Common myeloid progenitor, CD34-positive (primary cell): ENCODE measurements at regions not wholly inside any gene's neighbourhood (a gene's known extent, or its start where the extent isn't known, plus 50 kb on each side); places are given as distances from the start of the nearest gene placed in this dataset.

ENCODE experiments used
- CTCF ChIA-PET: fragments of 350-600 bp; sonication (Branson Sonifier 250); formaldehyde crosslinking; loops from one replicate; lab custom pipeline; 2021; ENCODE audit warnings: antibody characterized with exemption; lab: Charles Lee
- POLR2A ChIA-PET: fragments of 350-600 bp; sonication (Branson Sonifier 250); formaldehyde crosslinking; loops from one replicate; lab custom pipeline; 2021; ENCODE audit warnings: antibody characterized with exemption; lab: Charles Lee
- DNase-seq, 3 donors: peaks; one replicate each; pipeline versions ENCODE4 v3.0.0 to v3.0.0-alpha.2; 2013
- H3K27ac ChIP-seq, 2 experiments: 1 replicate in 1 of 2; 2 replicates in 1 of 2; pipeline ENCODE4 v1.7.0; 2013; ENCODE audit warnings: inconsistent platforms in 2 of 2, low read length in 2 of 2, mild to moderate bottlenecking in 2 of 2, low read depth in 1 of 2, moderate library complexity in 1 of 2; ENCODE audit not compliant: severe bottlenecking in 2 of 2, insufficient read depth in 1 of 2, poor library complexity in 1 of 2
- H3K27me3 ChIP-seq, 5 experiments: replicated peaks in 2 of 5; 1 replicate in 3 of 5; 2 replicates in 2 of 5; pipeline versions ENCODE4 v1.6.1 to v1.7.0; 2013; ENCODE audit warnings: low read length in 4 of 5, mild to moderate bottlenecking in 2 of 5, moderate library complexity in 2 of 5, inconsistent platforms in 1 of 5; ENCODE audit not compliant: insufficient read depth in 5 of 5, control insufficient read depth in 4 of 5
- H3K36me3 ChIP-seq, 4 experiments: 1 replicate in 2 of 4; 2 replicates in 2 of 4; pipeline versions ENCODE4 v1.6.1 to v1.7.0; 2013; ENCODE audit warnings: low read length in 3 of 4, control low read depth in 1 of 4, mild to moderate bottlenecking in 1 of 4; ENCODE audit not compliant: control insufficient read depth in 4 of 4, insufficient read depth in 4 of 4
- H3K4me1 ChIP-seq, 4 experiments: 1 replicate in 3 of 4; 2 replicates in 1 of 4; pipeline versions ENCODE4 v1.6.1 to v1.7.1; 2013; ENCODE audit warnings: low read length in 3 of 4, mild to moderate bottlenecking in 3 of 4, control low read depth in 1 of 4, inconsistent platforms in 1 of 4, moderate library complexity in 1 of 4; ENCODE audit not compliant: control insufficient read depth in 4 of 4, insufficient read depth in 4 of 4; ENCODE audit errors: control extremely low read depth in 1 of 4
- H3K4me3 ChIP-seq, 7 experiments: 1 replicate in 4 of 7; 2 replicates in 3 of 7; pipeline versions ENCODE4 v1.5.1 to v1.7.0; 2013; ENCODE audit warnings: mild to moderate bottlenecking in 7 of 7, low read length in 6 of 7, moderate library complexity in 6 of 7, inconsistent platforms in 2 of 7, low read depth in 2 of 7, control low read depth in 1 of 7; ENCODE audit not compliant: insufficient read depth in 4 of 7, control insufficient read depth in 1 of 7; ENCODE audit errors: extremely low read depth in 1 of 7
- H3K9me3 ChIP-seq, 5 experiments: 1 replicate in 4 of 5; 2 replicates in 1 of 5; pipeline versions ENCODE4 v1.6.1 to v1.7.1; 2013; ENCODE audit warnings: low read length in 4 of 5, mild to moderate bottlenecking in 2 of 5, inconsistent platforms in 1 of 5, low read depth in 1 of 5, moderate library complexity in 1 of 5; ENCODE audit not compliant: control insufficient read depth in 4 of 5, insufficient read depth in 2 of 5; ENCODE audit errors: control extremely low read depth in 1 of 5
- WGBS: methylation state at CpG from one replicate; pipeline ENCODE4 v1.1.5; 2013; ENCODE audit not compliant: insufficient coverage; 5-methylcytosine and 5-hydroxymethylcytosine counted together

DNA sequence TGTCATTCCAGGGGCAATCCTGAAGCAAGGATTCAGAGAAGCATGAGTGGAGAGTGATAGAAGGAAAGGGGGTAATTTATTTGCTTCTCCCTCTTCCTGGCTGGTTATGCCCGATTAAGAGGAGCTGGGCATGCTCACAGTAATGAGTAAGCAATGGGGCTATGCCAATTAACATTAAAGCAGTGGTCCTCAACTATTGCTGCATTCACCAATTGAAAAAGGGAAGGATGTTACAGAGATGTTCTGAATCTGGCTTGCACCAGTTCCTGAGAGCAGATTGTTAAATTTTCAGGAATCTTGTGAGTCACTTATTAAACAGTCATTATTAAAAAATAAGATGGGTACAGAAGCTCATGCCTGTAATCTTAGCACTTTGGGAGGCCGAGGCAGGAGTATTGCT, 85.9 kb upstream of the ZBTB20 start:
- Histone ChIP-seq H3K27me3 (no peaks in the 10 kb centered on the region), H3K9me3 (no peaks in the 10 kb centered on the region), H3K4me1 (no peaks in the 10 kb centered on the region), H3K4me3 (no peak overlapping the region), H3K36me3 (no peaks in the 10 kb centered on the region), H3K27ac (no peak overlapping the region)
- no peak for DNase-seq
- WGBS, result no CpG with 5 or more reads among the region's 2 CpGs
- ChIA-PET POLR2A (no interaction called here), CTCF (interaction anchor here (1.1 kb wide), 1 partner anchor 174 kb away, joined by 3 read pairs; no protein-coding TSS in a partner anchor)

DNA sequence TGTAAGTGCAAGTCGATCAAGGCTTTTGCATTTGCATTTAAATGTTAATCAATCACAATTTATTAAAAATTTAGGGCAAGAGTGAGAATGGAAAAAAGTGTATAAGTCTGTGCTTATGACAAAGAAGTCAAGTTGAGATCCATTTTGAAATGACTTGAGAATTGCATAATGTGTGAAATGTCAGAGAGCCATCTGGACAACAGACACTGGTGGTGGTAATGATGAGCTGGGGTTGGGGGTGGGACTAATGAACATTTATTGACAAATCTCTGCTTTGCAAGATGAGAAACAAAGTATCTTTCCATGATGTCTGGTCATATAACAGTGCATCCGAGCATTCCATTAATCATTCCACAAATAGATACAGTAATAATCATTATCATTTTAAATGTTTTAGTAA, 89.4 kb upstream of the ZBTB20 start:
- no CpG with 5 or more reads among the region's 2 CpGs for WGBS
- H3K9me3 ChIP-seq, result no peaks in the 10 kb centered on the region
- no peak for DNase-seq
- no peak overlapping the region for H3K27ac ChIP-seq
- H3K4me3 ChIP-seq, result no peak overlapping the region
- no peaks in the 10 kb centered on the region for H3K4me1 ChIP-seq
- H3K27me3 ChIP-seq, result no peaks in the 10 kb centered on the region
- H3K36me3 ChIP-seq, result no peaks in the 10 kb centered on the region
- ChIA-PET CTCF (no interaction called here), POLR2A (no interaction called here)

DNA sequence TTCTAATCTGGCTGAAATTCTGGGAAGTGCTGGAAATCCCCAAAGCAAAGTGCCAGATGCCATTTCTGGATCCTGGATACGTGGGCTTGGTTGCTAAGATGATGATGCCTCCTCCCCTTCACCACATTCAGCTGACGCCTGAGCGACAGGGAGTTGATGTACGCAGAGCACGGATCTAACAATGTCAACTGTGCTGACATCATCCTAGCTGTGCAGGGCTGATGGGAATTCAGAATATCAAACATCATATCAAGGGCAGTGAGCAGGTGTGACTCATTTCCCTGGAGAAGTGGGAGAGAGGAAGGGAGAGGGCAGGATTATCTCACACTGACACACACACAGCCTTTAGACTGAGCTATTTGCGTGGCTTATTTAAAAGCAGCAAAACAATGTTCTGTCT, 92.6 kb upstream of the ZBTB20 start:
- Histone ChIP-seq H3K9me3 (no peaks in the 10 kb centered on the region), H3K36me3 (no peaks in the 10 kb centered on the region), H3K27ac (no peak overlapping the region), H3K4me1 (no peaks in the 10 kb centered on the region), H3K27me3 (no peaks in the 10 kb centered on the region), H3K4me3 (no peak overlapping the region)
- ChIA-PET POLR2A (no interaction called here), CTCF (no interaction called here)
- WGBS, result 95% methylated on average over 3 of the region's 6 CpGs
- no peak for DNase-seq

DNA sequence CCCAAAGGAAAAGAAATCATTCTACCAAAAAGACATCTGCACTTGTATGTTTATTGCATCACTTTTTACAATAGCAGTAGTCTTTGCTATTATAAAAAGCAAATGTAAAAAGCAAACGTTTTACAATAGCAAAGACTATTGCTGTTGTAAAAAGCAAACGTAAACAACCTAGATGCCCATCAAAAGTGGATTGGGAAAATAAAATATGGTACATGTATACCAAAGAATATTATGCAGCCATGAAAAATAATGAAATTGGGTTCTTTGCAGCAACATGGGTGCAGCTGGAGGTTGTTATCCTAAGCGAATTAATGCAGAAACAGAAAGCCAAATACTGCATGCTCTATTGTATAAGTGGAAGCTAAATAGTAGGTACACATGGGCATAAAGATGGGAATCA, 97.3 kb upstream of the ZBTB20 start:
- Histone ChIP-seq H3K27me3 (no peaks in the 10 kb centered on the region), H3K27ac (no peak overlapping the region), H3K4me3 (no peak overlapping the region), H3K36me3 (no peaks in the 10 kb centered on the region), H3K9me3 (no peaks in the 10 kb centered on the region), H3K4me1 (no peaks in the 10 kb centered on the region)
- ChIA-PET POLR2A (no interaction called here), CTCF (no interaction called here)
- no peak for DNase-seq
- WGBS, result 100% methylated on average over 1 of the region's 3 CpGs

DNA sequence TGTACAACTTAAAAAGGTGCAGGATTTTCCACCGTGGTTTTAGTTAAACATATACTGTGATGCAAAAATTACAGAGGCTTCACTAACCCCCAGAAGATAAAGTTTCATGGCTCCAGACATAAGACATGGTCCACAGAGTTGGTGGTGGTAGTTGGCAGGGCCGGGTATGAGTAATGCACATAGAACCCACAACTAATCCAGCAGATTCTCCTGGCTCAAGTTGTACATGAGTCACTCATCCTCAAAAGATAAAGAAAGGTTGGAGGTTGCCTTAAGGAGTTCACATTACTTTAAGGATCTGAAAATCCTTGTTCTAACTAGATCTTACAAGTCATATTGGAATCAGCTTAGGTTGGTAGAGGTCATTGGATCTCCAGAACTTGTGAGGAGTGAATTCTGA, 98.3 kb upstream of the ZBTB20 start:
- Histone ChIP-seq H3K36me3 (no peaks in the 10 kb centered on the region), H3K27me3 (no peaks in the 10 kb centered on the region), H3K27ac (no peak overlapping the region), H3K4me3 (no peak overlapping the region), H3K9me3 (no peaks in the 10 kb centered on the region), H3K4me1 (no peaks in the 10 kb centered on the region)
- POLR2A ChIA-PET, result no interaction called here
- no peak for DNase-seq
- WGBS, result 100% methylated on average over 1 of the region's 2 CpGs
- CTCF ChIA-PET, result no interaction called here

DNA sequence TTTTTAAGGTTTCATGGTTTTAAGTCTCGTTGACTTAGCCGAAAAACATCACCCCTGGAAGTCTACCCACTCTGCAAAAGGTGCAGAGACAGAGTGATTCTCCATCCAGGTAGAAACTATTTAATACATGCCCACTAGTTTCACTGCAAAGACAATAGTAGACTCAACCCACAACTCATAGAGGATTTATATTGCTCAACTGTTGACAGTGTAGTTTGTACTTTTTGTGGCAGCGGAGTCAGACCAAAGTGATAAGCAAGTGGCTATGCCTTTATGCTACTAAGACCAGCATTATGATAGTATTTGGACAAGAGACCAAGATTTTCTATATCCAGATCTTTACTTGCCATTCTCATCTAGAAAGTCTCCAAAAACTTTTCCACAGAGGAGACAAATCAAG, 98.8 kb upstream of the ZBTB20 start:
- DNase-seq, result no peak
- no peaks in the 10 kb centered on the region for H3K9me3 ChIP-seq
- H3K4me3 ChIP-seq, result no peak overlapping the region
- H3K27me3 ChIP-seq, result no peaks in the 10 kb centered on the region
- WGBS, result 100% methylated on average over 2 of the region's 3 CpGs
- CTCF ChIA-PET, result no interaction called here
- H3K27ac ChIP-seq, result no peak overlapping the region
- POLR2A ChIA-PET, result interaction anchor here (0.5 kb wide), 1 partner anchor 611 kb away, joined by 3 read pairs; no protein-coding TSS in a partner anchor
- H3K4me1 ChIP-seq, result no peaks in the 10 kb centered on the region
- H3K36me3 ChIP-seq, result no peaks in the 10 kb centered on the region

DNA sequence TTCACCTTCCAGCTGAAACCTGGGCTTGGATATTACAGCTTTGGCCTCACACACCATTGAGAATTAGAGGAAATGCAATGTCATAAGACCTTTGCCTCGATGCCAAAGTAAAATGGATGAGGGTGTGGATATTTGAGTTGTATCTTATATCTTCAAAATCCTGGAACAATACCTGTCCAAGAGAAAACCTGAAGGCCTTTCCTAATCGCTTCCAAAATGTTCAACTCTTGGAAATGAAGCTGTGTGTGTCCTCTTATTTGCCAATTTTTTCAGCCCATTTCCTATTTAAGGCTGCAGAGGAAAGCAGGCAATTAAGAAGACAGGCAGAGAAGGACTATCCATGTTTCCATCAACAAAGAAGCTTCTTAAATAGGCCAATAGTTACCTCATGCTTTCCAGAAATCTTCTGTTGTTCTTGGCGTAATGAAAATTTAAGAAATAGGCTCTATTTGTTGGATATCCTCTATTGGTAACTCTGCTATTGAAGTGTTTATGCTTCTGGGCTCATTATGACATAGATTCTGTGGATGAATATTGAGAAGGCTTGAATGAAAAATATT, 99.5 kb upstream of the ZBTB20 start:
- H3K36me3 ChIP-seq, result no peaks in the 10 kb centered on the region
- H3K4me1 ChIP-seq, result no peaks in the 10 kb centered on the region
- CTCF ChIA-PET, result interaction anchor here (0.6 kb wide), 1 partner anchor 703 kb away, joined by 3 read pairs; no protein-coding TSS in a partner anchor
- POLR2A ChIA-PET, result interaction anchor here (0.5 kb wide), 1 partner anchor 610 kb away, joined by 3 read pairs; no protein-coding TSS in a partner anchor
- no peaks in the 10 kb centered on the region for H3K27me3 ChIP-seq
- H3K27ac ChIP-seq, result no peak overlapping the region
- no peak for DNase-seq
- no peak overlapping the region for H3K4me3 ChIP-seq
- WGBS, result 100% methylated on average over 2 of the region's 3 CpGs
- no peaks in the 10 kb centered on the region for H3K9me3 ChIP-seq
